H7 (cell line): ENCODE measurements at regions not wholly inside any gene's neighbourhood (a gene's known extent, or its start where the extent isn't known, plus 50 kb on each side); places are given as distances from the start of the nearest gene placed in this dataset.

Experiments used
- DNase-seq: peaks from one replicate; pipeline ENCODE4 v3.0.0; 2012
- H3K27me3 ChIP-seq: 2 replicates; pipeline ENCODE4 v1.6.0; 2011; ENCODE audit warnings: mild to moderate bottlenecking, low read length; ENCODE audit not compliant: control insufficient read depth, insufficient read depth
- H3K36me3 ChIP-seq: replicated peaks from 2 replicates; pipeline ENCODE4 v1.5.1; 2011; ENCODE audit warnings: low read length; ENCODE audit not compliant: control insufficient read depth, insufficient read depth
- H3K4me3 ChIP-seq: 2 replicates; pipeline ENCODE4 v1.5.1; 2011; ENCODE audit warnings: low read depth, mild to moderate bottlenecking, control low read depth, low read length, moderate library complexity; ENCODE audit not compliant: insufficient read depth

DNA sequence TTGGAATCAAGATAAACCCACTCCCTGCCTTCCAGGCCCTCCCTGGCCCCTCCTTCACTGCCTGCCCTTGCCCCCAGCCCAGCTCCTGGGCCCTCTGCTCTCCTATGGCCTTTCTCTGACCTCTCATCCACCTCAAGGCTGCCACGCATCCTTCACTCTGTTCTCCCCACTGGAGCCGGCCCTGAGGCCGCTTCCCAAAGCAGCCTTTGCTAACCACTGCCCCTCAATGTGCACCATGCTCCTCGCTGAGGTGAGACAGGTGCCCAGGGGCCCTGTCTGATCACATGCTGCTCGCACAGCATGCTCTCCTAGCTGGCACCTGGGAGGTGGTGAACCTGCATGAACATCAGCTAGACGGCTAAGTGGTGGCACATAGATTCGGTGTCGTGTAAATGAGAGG, 138.5 kb upstream of the RET start:
- Histone ChIP-seq H3K27me3 (peaks cover 16% of the 10 kb centered on the region), H3K36me3 (no peaks in the 10 kb centered on the region), H3K4me3 (no peak overlapping the region)
- DNase-seq = no peak

GRCh38 chr10:42939237-42939636, 137.6 kb upstream of the RET start:
- no peak overlapping the region for H3K4me3 ChIP-seq
- no peaks in the 10 kb centered on the region for H3K36me3 ChIP-seq
- peaks cover 7% of the 10 kb centered on the region for H3K27me3 ChIP-seq
- DNase-seq = no peak

GRCh38 chr10:42939685-42940366, 137.0 kb upstream of the RET start:
- H3K36me3 ChIP-seq = no peaks in the 10 kb centered on the region
- peaks cover 1% of the 10 kb centered on the region; the same call in 1 of the 2 replicates for H3K27me3 ChIP-seq
- DNase-seq = no peak
- no peak overlapping the region for H3K4me3 ChIP-seq

DNA sequence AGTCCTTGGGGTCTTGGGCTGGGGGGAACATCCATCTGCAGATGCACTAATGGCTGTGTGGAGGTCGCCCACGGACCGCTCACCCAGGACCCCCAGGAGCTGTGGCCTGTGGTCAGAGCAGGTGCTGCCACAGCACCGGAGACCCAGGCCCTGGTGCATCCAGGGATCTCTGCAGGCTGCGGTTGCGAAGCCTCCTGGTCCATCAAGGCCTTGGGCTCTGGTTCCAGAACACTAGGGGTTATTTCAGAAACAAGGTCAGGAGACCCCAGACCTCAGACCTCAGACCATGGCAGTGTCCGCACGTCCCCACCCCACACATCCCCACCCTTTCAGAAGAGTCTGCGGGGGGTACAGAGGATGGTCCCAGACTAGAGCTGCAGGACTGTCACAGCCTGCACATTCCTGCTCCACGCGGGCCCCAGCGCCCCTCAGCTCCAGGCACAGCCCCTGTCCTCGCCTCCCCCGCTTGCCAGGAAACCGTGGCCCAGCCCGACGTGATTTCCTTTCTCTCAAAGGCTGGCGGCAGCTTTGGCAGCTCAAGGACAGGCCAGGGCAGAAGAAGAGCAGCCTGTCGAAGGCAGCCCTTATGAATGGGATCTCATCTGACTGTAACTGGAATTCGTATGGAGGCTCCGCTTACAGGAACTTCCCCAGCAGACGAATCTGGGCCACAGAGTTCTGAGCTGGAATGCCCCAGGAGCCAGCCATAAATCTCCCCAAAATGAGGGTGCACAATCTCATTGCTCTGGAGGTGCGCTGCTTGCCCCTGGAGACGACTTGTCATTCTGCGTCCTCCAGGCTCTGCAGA, 136.2 kb upstream of the RET start:
- DNase-seq = no peak
- H3K36me3 ChIP-seq = no peaks in the 10 kb centered on the region

DNA sequence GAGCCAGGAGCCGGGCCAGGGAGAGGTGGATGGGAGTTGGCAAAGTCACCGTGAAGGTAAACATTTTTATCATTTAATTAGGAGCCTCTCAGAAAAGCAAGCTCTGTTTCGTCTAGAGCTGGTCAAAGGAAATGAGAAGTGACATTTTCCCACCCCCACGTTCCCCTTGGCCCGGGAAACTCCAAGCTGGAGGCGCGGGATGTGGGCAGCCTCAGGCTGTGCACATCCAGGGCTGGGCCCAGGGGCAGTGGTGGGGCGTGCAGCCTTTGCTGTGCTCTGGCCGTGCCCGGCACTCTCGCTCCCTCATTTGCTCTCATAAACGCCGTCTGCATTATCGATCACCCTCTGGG, 135.6 kb upstream of the RET start:
- Histone ChIP-seq H3K27me3 (no peaks in the 10 kb centered on the region), H3K4me3 (no peak overlapping the region), H3K36me3 (no peaks in the 10 kb centered on the region)
- no peak for DNase-seq

More for the DNA sequence above, 136.2 kb upstream of the RET start:
- Histone ChIP-seq H3K4me3 (no peak overlapping the region), H3K27me3 (no peaks in the 10 kb centered on the region)

- Histone ChIP-seq H3K36me3 (no peaks in the 10 kb centered on the region), H3K27me3 (no peaks in the 10 kb centered on the region), H3K4me3 (no peak overlapping the region)
- DNase-seq = no peak
These were observed 135.1 kb upstream of the RET start for GRCh38 chr10:42941790-42942189.

GRCh38 chr10:42942279-42942950, 134.5 kb upstream of the RET start:
- Histone ChIP-seq H3K36me3 (no peaks in the 10 kb centered on the region), H3K27me3 (no peaks in the 10 kb centered on the region), H3K4me3 (no peak overlapping the region)
- no peak for DNase-seq

DNA sequence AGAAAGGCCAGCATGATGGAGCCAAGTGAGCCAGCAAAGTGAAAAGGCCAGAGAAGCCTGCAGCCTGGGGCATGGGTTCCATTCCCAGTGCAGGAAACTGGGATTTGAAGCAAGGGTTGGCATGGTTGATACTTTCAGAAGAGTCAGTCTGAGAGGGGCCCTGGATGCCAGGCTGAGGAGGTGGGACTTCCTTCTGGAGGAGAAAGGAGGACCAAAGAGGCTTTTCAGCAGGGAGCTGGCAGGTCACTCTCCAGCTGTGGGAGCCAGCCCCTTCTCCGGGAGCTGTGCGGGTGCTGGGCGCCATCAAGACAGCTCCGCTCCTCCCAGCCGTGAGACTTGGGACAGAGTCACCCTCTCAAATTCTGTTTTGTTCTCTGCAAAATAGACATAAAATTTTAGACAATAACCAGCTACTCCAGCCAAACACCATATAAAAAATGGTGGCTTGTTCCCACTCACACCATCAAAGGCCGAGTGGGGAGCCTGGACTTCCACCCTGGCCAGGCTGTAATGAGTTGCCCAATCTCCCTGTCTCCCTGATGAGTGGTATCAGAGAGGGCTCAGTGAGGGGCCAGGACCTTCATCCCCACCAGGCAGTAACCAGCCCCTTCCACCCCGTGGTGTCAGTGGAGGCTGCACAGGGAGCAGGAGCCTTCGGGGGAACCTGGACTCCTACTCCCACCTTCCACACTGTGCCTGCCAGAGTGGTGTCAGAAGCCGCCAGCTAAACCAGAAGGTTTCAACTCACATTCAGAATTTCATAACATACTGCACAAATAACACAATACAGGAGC, 133.6 kb upstream of the RET start:
- DNase-seq = no peak
- Histone ChIP-seq H3K27me3 (no peaks in the 10 kb centered on the region), H3K36me3 (no peaks in the 10 kb centered on the region), H3K4me3 (no peak overlapping the region)

- Histone ChIP-seq H3K4me3 (no peak overlapping the region), H3K36me3 (no peaks in the 10 kb centered on the region), H3K27me3 (peaks cover 2% of the 10 kb centered on the region; the same call in 1 of the 2 replicates)
- no peak for DNase-seq
These were observed 128.8 kb upstream of the RET start for GRCh38 chr10:42948040-42948439.

GRCh38 chr10:42949287-42949686, 127.6 kb upstream of the RET start:
- no peak overlapping the region for H3K4me3 ChIP-seq
- DNase-seq = no peak
- peaks cover 2% of the 10 kb centered on the region; the same call in 1 of the 2 replicates for H3K27me3 ChIP-seq
- H3K36me3 ChIP-seq = no peaks in the 10 kb centered on the region

GRCh38 chr10:42950606-42951485, 126.0 kb upstream of the RET start:
- H3K36me3 ChIP-seq = no peaks in the 10 kb centered on the region
- no peak for DNase-seq
- H3K27me3 ChIP-seq = peaks cover 2% of the 10 kb centered on the region; the same call in 1 of the 2 replicates
- H3K4me3 ChIP-seq = peak overlapping the region; percentile 31; the same call in 1 of the 2 replicates

- DNase-seq = peak; percentile 83
- Histone ChIP-seq H3K27me3 (peaks cover 2% of the 10 kb centered on the region; the same call in 1 of the 2 replicates), H3K4me3 (peak overlapping the region; percentile 31; the same call in 1 of the 2 replicates)
These were observed 125.2 kb upstream of the RET start for GRCh38 chr10:42951486-42952251.

GRCh38 chr10:42952349-42952748, 124.5 kb upstream of the RET start:
- DNase-seq = peak; percentile 90
- H3K4me3 ChIP-seq = peak overlapping the region; percentile 31; the same call in 1 of the 2 replicates

More at GRCh38 chr10:42951486-42952251, 125.2 kb upstream of the RET start:
- no peaks in the 10 kb centered on the region for H3K36me3 ChIP-seq

More at GRCh38 chr10:42952349-42952748, 124.5 kb upstream of the RET start:
- H3K36me3 ChIP-seq = no peaks in the 10 kb centered on the region
- H3K27me3 ChIP-seq = peaks cover 2% of the 10 kb centered on the region; the same call in 1 of the 2 replicates
